Testis (tissue), 2 donors: ENCODE measurements at regions not wholly inside any gene's neighbourhood (a gene's known extent, or its start where the extent isn't known, plus 50 kb on each side); places are given as distances from the start of the nearest gene placed in this dataset.

Source experiments
- DNase-seq: peaks from one replicate; pipeline ENCODE4 v3.0.0-alpha.2; 2019
- H3K27ac ChIP-seq, 2 donors: fragments of 200-600 bp; sonication (generic); one replicate each; pipeline ENCODE4 v1.5.1; 2019
- H3K27me3 ChIP-seq: fragments of 200-600 bp; sonication (generic); one replicate; pipeline ENCODE4 v1.5.1; 2019
- H3K36me3 ChIP-seq: fragments of 200-600 bp; sonication (generic); one replicate; pipeline ENCODE4 v1.5.1; 2017; ENCODE audit warnings: low read depth; ENCODE audit errors: missing control alignments
- H3K4me1 ChIP-seq: fragments of 200-600 bp; sonication (generic); one replicate; pipeline ENCODE4 v1.5.1; 2019
- H3K4me3 ChIP-seq, 2 donors: fragments of 200-600 bp; sonication (generic); one replicate each; pipeline ENCODE4 v1.5.1; 2017 to 2019
- H3K9me3 ChIP-seq: fragments of 200-600 bp; sonication (generic); one replicate; pipeline ENCODE4 v1.5.1; 2017
- CTCF ChIP-seq, 3 experiments: fragments of 450-650 bp in 2 of 3; fragments of 200-600 bp in 1 of 3; sonication (generic) in 1 of 3; IDR thresholded peaks; one replicate each; pipeline ENCODE4 v1.5.1; 2016 to 2019; ENCODE audit warnings: antibody characterized with exemption in 3 of 3, mild to moderate bottlenecking in 2 of 3, moderate library complexity in 1 of 3
- POLR2A ChIP-seq: fragments of 450-650 bp; IDR thresholded peaks from one replicate; pipeline ENCODE4 v1.6.1; 2017; ENCODE audit warnings: antibody characterized with exemption, mild to moderate bottlenecking, moderate library complexity
- WGBS, 2 donors: methylation state at CpG; one replicate each; pipeline ENCODE4 v1.1.5; 2018; 5-methylcytosine and 5-hydroxymethylcytosine counted together
- intact Hi-C: fragments of 100-400 bp; cut with DNase I; formaldehyde crosslinking; loops from one replicate; pipeline ENCODE4 v1.15.1; 2023; ENCODE audit warnings: low total_unique reads

GRCh38 chr6:91786474-91787184 is 1199.8 kb upstream of the MAP3K7 start:
- WGBS, 2 donors = 37 to 49% methylated on average over 11 of the region's 11 CpGs
- no peaks in the 10 kb centered on the region for H3K36me3 ChIP-seq
- no peaks in the 10 kb centered on the region for H3K4me1 ChIP-seq
- no peak overlapping the region for H3K27ac ChIP-seq
- TF ChIP-seq CTCF (IDR thresholded peaks at IDR 0.05) (no peak), POLR2A (no peak)
- intact Hi-C loops = no loop called here
- no peaks in the 10 kb centered on the region for H3K9me3 ChIP-seq
- H3K27me3 ChIP-seq = no peaks in the 10 kb centered on the region
- DNase-seq = peak; percentile 12
- no peak overlapping the region for H3K4me3 ChIP-seq

DNA sequence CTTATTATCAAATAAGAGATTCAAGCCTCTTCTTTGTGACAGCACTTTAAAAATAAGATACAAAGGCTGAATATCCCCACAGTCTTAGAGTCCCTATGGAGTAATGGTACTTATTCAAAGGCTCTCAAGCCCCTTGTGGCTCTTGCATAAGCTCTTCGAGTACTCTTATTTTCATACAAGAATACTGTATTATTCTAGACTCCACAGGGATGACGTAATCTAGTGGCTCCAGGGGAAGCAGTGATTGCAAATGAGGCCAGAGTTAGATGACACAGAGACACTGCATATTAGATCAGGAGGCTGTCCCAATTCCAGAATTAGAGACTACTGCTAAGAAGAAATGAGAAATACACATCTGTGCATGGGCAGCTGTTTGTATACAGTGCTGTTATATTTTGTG is 1195.9 kb upstream of the MAP3K7 start:
- intact Hi-C loops = no loop called here
- Histone ChIP-seq H3K36me3 (no peaks in the 10 kb centered on the region), H3K27ac (no peak overlapping the region), H3K9me3 (no peaks in the 10 kb centered on the region), H3K4me1 (no peaks in the 10 kb centered on the region), H3K27me3 (no peaks in the 10 kb centered on the region), H3K4me3 (no peak overlapping the region)
- 74 to 84% methylated on average over 2 of the region's 2 CpGs for WGBS, 2 donors
- no peak for TF ChIP-seq POLR2A
- no peak for TF ChIP-seq CTCF (IDR thresholded peaks at IDR 0.05)
- no peak for DNase-seq

DNA sequence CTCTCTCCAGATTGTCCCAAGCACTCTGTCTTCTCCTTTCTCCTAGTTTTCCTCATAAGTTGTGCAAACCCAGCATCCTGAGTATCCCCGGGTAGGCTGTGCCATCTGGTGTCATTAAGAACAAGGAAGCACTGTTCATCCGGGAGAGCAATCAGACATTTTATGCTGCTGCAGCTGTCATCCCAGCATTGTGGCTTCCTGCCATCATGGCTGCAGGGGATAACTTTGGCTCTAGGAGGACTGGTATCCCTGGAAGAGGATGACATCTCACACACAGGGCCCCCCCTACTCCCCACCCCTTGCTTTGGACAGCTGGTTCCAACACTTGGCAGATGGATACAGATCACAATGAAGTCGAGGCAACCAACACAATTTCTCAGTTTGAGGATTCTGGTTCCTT is 1195.1 kb upstream of the MAP3K7 start:
- no peaks in the 10 kb centered on the region for H3K9me3 ChIP-seq
- no peaks in the 10 kb centered on the region for H3K27me3 ChIP-seq
- no peaks in the 10 kb centered on the region for H3K4me1 ChIP-seq
- 52 to 65% methylated on average over 3 of the region's 3 CpGs for WGBS, 2 donors
- H3K4me3 ChIP-seq = no peak overlapping the region
- no peak for TF ChIP-seq POLR2A
- no peak for TF ChIP-seq CTCF (IDR thresholded peaks at IDR 0.05)
- H3K27ac ChIP-seq = no peak overlapping the region
- DNase-seq = no peak
- intact Hi-C loops = no loop called here
- H3K36me3 ChIP-seq = no peaks in the 10 kb centered on the region

GRCh38 chr6:91780270-91780669 is 1193.4 kb upstream of the MAP3K7 start:
- no peak overlapping the region for H3K4me3 ChIP-seq
- H3K27ac ChIP-seq = no peak overlapping the region
- TF ChIP-seq CTCF (IDR thresholded peaks at IDR 0.05) (no peak), POLR2A (no peak)
- no peaks in the 10 kb centered on the region for H3K27me3 ChIP-seq
- WGBS, 2 donors = 85% methylated on average over 2 of the region's 2 CpGs
- no peaks in the 10 kb centered on the region for H3K9me3 ChIP-seq
- intact Hi-C loops = no loop called here
- no peak for DNase-seq
- H3K36me3 ChIP-seq = no peaks in the 10 kb centered on the region
- no peaks in the 10 kb centered on the region for H3K4me1 ChIP-seq

- Histone ChIP-seq H3K27ac (no peak overlapping the region), H3K4me3 (no peak overlapping the region), H3K27me3 (no peaks in the 10 kb centered on the region), H3K4me1 (no peaks in the 10 kb centered on the region), H3K36me3 (no peaks in the 10 kb centered on the region), H3K9me3 (no peaks in the 10 kb centered on the region)
- intact Hi-C loops = no loop called here
- WGBS, 2 donors = 71 to 72% methylated on average over 1 of the region's 1 CpG
- TF ChIP-seq CTCF (IDR thresholded peaks at IDR 0.05) = no peak
- no peak for TF ChIP-seq POLR2A
- DNase-seq = no peak
Measured at GRCh38 chr6:91761621-91762020, 1174.7 kb upstream of the MAP3K7 start.
